WTC11 (cell line): ENCODE measurements at regions not wholly inside any gene's neighbourhood (a gene's known extent, or its start where the extent isn't known, plus 50 kb on each side); places are given as distances from the start of the nearest gene placed in this dataset.
A peak's percentile ranks its signal among the peaks of the same experiment; 100 is the strongest.
"Not testable (repeated sequence)": the region's sequence is repeated elsewhere in the genome, so short reads cannot be mapped to it uniquely, and the experiment has no call there.

Experiments used
- ATAC-seq: fragments of 200-7000 bp; cut with Tn5 transposase; 2 replicates; pipeline ENCODE4 v1.10.0; 2021; ENCODE audit warnings: mild to moderate bottlenecking, moderate library complexity
- CTCF ChIA-PET: fragments of 300-600 bp; sonication (Branson Sonifier 250); formaldehyde crosslinking; loops from one replicate; lab custom pipeline; 2021; ENCODE audit warnings: antibody characterized with exemption; lab: Charles Lee
- POLR2A ChIA-PET: fragments of 350-600 bp; sonication (Branson Sonifier 250); formaldehyde crosslinking; loops from one replicate; lab custom pipeline; 2021; ENCODE audit warnings: antibody characterized with exemption; lab: Charles Lee
- DNase-seq: peaks from one replicate; pipeline ENCODE4 v3.0.0; 2021; ENCODE audit warnings: low spot score
- H3K27ac Mint-ChIP-seq: 2 replicates; pipeline ENCODE4 v1.8.0; 2021; ENCODE audit warnings: mixed read lengths
- H3K27me3 Mint-ChIP-seq: 2 replicates; pipeline ENCODE4 v1.8.0; 2021; ENCODE audit warnings: low read depth, mild to moderate bottlenecking, moderate library complexity, mixed read lengths
- H3K36me3 Mint-ChIP-seq: 2 replicates; pipeline ENCODE4 v1.8.0; 2021; ENCODE audit warnings: mixed read lengths
- H3K4me1 Mint-ChIP-seq: 2 replicates; pipeline ENCODE4 v1.8.0; 2022; ENCODE audit warnings: mixed read lengths
- H3K4me3 Mint-ChIP-seq: 2 replicates; pipeline ENCODE4 v1.8.0; 2021; ENCODE audit warnings: mild to moderate bottlenecking, moderate library complexity, mixed read lengths
- H3K9me3 Mint-ChIP-seq: 2 replicates; pipeline ENCODE4 v1.8.0; 2021; ENCODE audit warnings: mixed read lengths
- CBFB ChIP-seq: sonication (generic); formaldehyde crosslinking; IDR thresholded peaks from 2 replicates; pipeline ENCODE4 v1.8.1; 2022; ENCODE audit warnings: mild to moderate bottlenecking, low read depth, missing genetic modification reagents
- FOXJ3 ChIP-seq: sonication (generic); formaldehyde crosslinking; IDR thresholded peaks from 2 replicates; pipeline ENCODE4 v1.9.0; 2021; ENCODE audit warnings: missing genetic modification reagents, mild to moderate bottlenecking, borderline replicate concordance
- GABPB1 ChIP-seq: sonication (generic); formaldehyde crosslinking; IDR thresholded peaks from 2 replicates; pipeline ENCODE4 v1.8.1; 2023; ENCODE audit warnings: mild to moderate bottlenecking, missing genetic modification reagents
- HMGA2 ChIP-seq: fragments of 250-450 bp; sonication (Bioruptor Pico); IDR thresholded peaks from 2 replicates; pipeline ENCODE4 v1.4.0; 2021; ENCODE audit warnings: mild to moderate bottlenecking, moderate library complexity
- JUN ChIP-seq: sonication (generic); formaldehyde crosslinking; IDR thresholded peaks from 2 replicates; pipeline ENCODE4 v1.8.0; 2023; ENCODE audit warnings: mild to moderate bottlenecking, missing genetic modification reagents
- TF ChIP-seq, protein P1 (sequence below): sonication (generic); formaldehyde crosslinking; IDR thresholded peaks from 2 replicates; pipeline ENCODE4 v1.8.0; 2022; ENCODE audit warnings: mild to moderate bottlenecking, missing genetic modification reagents
- TF ChIP-seq, protein P2 (sequence below): sonication (generic); formaldehyde crosslinking; IDR thresholded peaks from 2 replicates; pipeline ENCODE4 v1.8.0; 2022; ENCODE audit warnings: mild to moderate bottlenecking, missing genetic modification reagents
- TF ChIP-seq, protein P3 (sequence below): sonication (generic); formaldehyde crosslinking; conservative IDR thresholded peaks from 2 replicates; pipeline ENCODE4 v1.8.1; 2023; ENCODE audit warnings: mild to moderate bottlenecking, low read depth, missing genetic modification reagents, moderate library complexity
- TF ChIP-seq, protein P4 (sequence below): sonication (generic); formaldehyde crosslinking; IDR thresholded peaks from 2 replicates; pipeline ENCODE4 v1.8.1; 2022; ENCODE audit warnings: mild to moderate bottlenecking, missing genetic modification reagents, moderate library complexity, borderline replicate concordance
- TF ChIP-seq, protein P5 (sequence below): fragments of 250-450 bp; sonication (Bioruptor Pico); IDR thresholded peaks from 2 replicates; pipeline ENCODE4 v1.9.0; 2021; ENCODE audit warnings: mild to moderate bottlenecking, borderline replicate concordance
- TF ChIP-seq, protein P6 (sequence below): sonication (generic); formaldehyde crosslinking; IDR thresholded peaks from 2 replicates; pipeline ENCODE4 v1.8.0; 2022; ENCODE audit warnings: mild to moderate bottlenecking, missing genetic modification reagents
- TF ChIP-seq, protein P7 (sequence below): sonication (generic); formaldehyde crosslinking; IDR thresholded peaks from 2 replicates; pipeline ENCODE4 v1.8.1; 2022; ENCODE audit warnings: low read depth, missing genetic modification reagents, borderline replicate concordance

DNA sequence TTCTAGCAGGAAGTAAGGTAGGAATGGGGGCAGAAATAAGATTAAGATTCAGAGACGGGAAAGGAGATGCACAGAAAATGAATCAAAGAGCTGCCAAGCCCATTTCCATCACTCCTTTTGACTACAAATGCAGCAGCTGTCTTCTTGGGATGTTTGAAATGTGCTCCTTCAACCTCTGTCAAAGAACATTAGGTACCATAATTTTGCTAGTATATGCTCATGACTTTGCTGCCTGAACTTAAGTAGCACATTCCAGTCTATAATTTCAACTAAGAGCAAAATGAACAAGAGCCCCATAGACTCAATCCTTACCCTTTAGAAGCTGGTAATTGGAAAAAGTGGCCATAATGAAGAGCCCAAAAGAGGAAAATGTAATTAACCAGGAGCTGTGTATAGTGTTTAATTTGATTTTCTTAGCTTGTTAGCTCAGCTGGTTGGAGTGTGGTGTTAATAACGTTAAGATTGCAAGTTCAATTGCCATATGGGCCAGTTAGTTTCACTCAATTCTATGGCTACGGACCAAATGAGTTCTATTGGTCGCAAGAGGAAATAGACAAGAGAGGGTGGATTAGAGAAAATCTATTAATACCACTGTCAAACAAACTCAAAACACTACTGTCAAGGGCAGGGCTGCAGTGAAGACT is 349.9 kb downstream of the ZBBX start:
- POLR2A ChIA-PET, result no interaction called here
- DNase-seq (no peak), ATAC-seq (no peak)
- Mint-ChIP-seq H3K4me1 (0 out of 2 replicates have a peak, but pooled peaks cover 4% of the 10 kb centered on the region), H3K27me3 (no peaks in the 10 kb centered on the region), H3K4me3 (no peak overlapping the region), H3K27ac (no peak overlapping the region), H3K9me3 (no peaks in the 10 kb centered on the region), H3K36me3 (no peaks in the 10 kb centered on the region)
- CTCF ChIA-PET, result no interaction called here
- TF ChIP-seq GABPB1 (CRISPR knock-in tag) (no peak), CBFB (CRISPR knock-in tag) (no peak), JUN (CRISPR knock-in tag) (no peak), FOXJ3 (CRISPR knock-in tag) (no peak)
- TF ChIP-seq, protein P1, sequence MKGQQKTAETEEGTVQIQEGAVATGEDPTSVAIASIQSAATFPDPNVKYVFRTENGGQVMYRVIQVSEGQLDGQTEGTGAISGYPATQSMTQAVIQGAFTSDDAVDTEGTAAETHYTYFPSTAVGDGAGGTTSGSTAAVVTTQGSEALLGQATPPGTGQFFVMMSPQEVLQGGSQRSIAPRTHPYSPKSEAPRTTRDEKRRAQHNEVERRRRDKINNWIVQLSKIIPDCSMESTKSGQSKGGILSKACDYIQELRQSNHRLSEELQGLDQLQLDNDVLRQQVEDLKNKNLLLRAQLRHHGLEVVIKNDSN (CRISPR knock-in tag), result no peak
- TF ChIP-seq, protein P2, sequence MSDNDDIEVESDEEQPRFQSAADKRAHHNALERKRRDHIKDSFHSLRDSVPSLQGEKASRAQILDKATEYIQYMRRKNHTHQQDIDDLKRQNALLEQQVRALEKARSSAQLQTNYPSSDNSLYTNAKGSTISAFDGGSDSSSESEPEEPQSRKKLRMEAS (CRISPR knock-in tag), result no peak
- TF ChIP-seq, protein P3, sequence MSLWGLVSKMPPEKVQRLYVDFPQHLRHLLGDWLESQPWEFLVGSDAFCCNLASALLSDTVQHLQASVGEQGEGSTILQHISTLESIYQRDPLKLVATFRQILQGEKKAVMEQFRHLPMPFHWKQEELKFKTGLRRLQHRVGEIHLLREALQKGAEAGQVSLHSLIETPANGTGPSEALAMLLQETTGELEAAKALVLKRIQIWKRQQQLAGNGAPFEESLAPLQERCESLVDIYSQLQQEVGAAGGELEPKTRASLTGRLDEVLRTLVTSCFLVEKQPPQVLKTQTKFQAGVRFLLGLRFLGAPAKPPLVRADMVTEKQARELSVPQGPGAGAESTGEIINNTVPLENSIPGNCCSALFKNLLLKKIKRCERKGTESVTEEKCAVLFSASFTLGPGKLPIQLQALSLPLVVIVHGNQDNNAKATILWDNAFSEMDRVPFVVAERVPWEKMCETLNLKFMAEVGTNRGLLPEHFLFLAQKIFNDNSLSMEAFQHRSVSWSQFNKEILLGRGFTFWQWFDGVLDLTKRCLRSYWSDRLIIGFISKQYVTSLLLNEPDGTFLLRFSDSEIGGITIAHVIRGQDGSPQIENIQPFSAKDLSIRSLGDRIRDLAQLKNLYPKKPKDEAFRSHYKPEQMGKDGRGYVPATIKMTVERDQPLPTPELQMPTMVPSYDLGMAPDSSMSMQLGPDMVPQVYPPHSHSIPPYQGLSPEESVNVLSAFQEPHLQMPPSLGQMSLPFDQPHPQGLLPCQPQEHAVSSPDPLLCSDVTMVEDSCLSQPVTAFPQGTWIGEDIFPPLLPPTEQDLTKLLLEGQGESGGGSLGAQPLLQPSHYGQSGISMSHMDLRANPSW (CRISPR knock-in tag), result no peak
- TF ChIP-seq, protein P4, sequence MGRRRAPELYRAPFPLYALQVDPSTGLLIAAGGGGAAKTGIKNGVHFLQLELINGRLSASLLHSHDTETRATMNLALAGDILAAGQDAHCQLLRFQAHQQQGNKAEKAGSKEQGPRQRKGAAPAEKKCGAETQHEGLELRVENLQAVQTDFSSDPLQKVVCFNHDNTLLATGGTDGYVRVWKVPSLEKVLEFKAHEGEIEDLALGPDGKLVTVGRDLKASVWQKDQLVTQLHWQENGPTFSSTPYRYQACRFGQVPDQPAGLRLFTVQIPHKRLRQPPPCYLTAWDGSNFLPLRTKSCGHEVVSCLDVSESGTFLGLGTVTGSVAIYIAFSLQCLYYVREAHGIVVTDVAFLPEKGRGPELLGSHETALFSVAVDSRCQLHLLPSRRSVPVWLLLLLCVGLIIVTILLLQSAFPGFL (CRISPR knock-in tag), result no peak
- TF ChIP-seq, protein P5, sequence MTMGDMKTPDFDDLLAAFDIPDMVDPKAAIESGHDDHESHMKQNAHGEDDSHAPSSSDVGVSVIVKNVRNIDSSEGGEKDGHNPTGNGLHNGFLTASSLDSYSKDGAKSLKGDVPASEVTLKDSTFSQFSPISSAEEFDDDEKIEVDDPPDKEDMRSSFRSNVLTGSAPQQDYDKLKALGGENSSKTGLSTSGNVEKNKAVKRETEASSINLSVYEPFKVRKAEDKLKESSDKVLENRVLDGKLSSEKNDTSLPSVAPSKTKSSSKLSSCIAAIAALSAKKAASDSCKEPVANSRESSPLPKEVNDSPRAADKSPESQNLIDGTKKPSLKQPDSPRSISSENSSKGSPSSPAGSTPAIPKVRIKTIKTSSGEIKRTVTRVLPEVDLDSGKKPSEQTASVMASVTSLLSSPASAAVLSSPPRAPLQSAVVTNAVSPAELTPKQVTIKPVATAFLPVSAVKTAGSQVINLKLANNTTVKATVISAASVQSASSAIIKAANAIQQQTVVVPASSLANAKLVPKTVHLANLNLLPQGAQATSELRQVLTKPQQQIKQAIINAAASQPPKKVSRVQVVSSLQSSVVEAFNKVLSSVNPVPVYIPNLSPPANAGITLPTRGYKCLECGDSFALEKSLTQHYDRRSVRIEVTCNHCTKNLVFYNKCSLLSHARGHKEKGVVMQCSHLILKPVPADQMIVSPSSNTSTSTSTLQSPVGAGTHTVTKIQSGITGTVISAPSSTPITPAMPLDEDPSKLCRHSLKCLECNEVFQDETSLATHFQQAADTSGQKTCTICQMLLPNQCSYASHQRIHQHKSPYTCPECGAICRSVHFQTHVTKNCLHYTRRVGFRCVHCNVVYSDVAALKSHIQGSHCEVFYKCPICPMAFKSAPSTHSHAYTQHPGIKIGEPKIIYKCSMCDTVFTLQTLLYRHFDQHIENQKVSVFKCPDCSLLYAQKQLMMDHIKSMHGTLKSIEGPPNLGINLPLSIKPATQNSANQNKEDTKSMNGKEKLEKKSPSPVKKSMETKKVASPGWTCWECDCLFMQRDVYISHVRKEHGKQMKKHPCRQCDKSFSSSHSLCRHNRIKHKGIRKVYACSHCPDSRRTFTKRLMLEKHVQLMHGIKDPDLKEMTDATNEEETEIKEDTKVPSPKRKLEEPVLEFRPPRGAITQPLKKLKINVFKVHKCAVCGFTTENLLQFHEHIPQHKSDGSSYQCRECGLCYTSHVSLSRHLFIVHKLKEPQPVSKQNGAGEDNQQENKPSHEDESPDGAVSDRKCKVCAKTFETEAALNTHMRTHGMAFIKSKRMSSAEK, result no peak
- TF ChIP-seq, protein P6, sequence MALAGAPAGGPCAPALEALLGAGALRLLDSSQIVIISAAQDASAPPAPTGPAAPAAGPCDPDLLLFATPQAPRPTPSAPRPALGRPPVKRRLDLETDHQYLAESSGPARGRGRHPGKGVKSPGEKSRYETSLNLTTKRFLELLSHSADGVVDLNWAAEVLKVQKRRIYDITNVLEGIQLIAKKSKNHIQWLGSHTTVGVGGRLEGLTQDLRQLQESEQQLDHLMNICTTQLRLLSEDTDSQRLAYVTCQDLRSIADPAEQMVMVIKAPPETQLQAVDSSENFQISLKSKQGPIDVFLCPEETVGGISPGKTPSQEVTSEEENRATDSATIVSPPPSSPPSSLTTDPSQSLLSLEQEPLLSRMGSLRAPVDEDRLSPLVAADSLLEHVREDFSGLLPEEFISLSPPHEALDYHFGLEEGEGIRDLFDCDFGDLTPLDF (CRISPR knock-in tag), result no peak
- TF ChIP-seq, protein P7, sequence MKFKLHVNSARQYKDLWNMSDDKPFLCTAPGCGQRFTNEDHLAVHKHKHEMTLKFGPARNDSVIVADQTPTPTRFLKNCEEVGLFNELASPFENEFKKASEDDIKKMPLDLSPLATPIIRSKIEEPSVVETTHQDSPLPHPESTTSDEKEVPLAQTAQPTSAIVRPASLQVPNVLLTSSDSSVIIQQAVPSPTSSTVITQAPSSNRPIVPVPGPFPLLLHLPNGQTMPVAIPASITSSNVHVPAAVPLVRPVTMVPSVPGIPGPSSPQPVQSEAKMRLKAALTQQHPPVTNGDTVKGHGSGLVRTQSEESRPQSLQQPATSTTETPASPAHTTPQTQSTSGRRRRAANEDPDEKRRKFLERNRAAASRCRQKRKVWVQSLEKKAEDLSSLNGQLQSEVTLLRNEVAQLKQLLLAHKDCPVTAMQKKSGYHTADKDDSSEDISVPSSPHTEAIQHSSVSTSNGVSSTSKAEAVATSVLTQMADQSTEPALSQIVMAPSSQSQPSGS, result no peak

DNA sequence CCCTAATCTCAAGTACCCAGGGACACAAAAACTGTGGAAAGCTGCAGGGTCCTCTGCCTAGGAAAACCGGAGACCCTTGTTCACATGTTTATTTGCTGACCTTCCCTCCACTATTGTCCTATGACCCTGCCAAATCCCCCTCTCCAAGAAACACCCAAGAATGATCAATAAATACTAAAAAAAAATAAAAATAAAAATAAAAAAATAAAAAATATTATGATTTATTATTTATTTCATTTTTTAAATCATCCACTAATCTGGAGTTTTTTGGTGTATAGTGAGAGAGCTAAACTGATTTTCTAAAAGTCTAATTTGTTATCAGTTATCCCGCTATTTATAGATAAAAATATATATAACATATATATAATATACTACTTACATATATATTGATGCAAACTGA is 360.6 kb downstream of the ZBBX start:
- H3K27ac Mint-ChIP-seq, H3K27me3 Mint-ChIP-seq, CTCF ChIA-PET, H3K36me3 Mint-ChIP-seq, H3K4me3 Mint-ChIP-seq, H3K4me1 Mint-ChIP-seq, ATAC-seq, POLR2A ChIA-PET, DNase-seq: not testable (repeated sequence)
- peak; percentile 93 for TF ChIP-seq HMGA2 (CRISPR knock-in tag)
- H3K9me3 Mint-ChIP-seq, result peaks cover 18% of the 10 kb centered on the region

DNA sequence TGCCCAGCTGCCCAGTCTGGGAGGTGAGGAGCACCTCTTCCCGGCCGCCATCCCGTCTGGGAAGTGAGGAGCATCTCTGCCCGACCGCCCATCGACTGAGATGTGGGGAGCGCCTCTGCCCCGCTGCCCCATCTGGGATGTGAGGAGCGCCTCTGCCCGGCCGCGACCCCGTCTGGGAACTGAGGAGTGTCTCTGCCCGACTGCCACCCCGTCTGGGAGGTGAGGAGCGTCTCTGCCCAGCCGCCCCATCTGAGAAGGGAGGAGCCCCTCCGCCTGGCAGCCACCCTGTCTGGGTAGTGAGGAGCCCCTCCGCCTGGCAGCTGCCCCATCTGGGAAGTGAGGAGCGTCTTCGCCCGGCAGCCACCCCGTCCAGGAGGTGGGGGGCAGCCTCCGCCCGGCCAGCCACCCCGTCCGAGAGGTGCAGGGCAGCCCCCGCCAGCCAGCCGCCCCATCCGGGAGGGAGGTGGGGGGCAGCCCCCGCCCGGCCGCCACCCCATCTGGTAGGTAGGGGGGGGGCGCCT is 361.4 kb downstream of the ZBBX start:
- DNase-seq, H3K27ac Mint-ChIP-seq, POLR2A ChIA-PET, H3K4me3 Mint-ChIP-seq, H3K27me3 Mint-ChIP-seq, H3K36me3 Mint-ChIP-seq, ATAC-seq, H3K4me1 Mint-ChIP-seq, CTCF ChIA-PET: not testable (repeated sequence)
- H3K9me3 Mint-ChIP-seq, result peaks cover 18% of the 10 kb centered on the region
